DMS 273 (cell line): ENCODE measurements at regions not wholly inside any gene's neighbourhood (a gene's known extent, or its start where the extent isn't known, plus 50 kb on each side); places are given as distances from the start of the nearest gene placed in this dataset.
A peak's percentile ranks its signal among the peaks of the same experiment; 100 is the strongest.

ENCODE experiments used
- DNase-seq: peaks from one replicate; lab custom pipeline; 2025; ENCODE audit not compliant: unreplicated experiment; lab: John Stamatoyannopoulos, UW

- DNase-seq: no peak
These were observed 154.1 kb downstream of the NUP210 start for GRCh38 chr3:13266005-13266404.

- DNase-seq: no peak
These were observed 154.6 kb downstream of the NUP210 start for GRCh38 chr3:13265507-13265906.

- no peak for DNase-seq
These were observed 155.1 kb downstream of the NUP210 start for GRCh38 chr3:13265016-13265415.

- peak; percentile 19 for DNase-seq
These were observed 155.7 kb downstream of the NUP210 start for GRCh38 chr3:13264468-13264795.

GRCh38 chr3:13263770-13264467 lies 156.2 kb downstream of the NUP210 start:
- no peak for DNase-seq

- DNase-seq: no peak
These were observed 157.5 kb downstream of the NUP210 start for GRCh38 chr3:13262493-13263211.

GRCh38 chr3:13261892-13262291 lies 158.2 kb downstream of the NUP210 start:
- no peak for DNase-seq

- DNase-seq: no peak
These were observed 158.9 kb downstream of the NUP210 start for GRCh38 chr3:13261104-13261830.

- DNase-seq: no peak
These were observed 159.6 kb downstream of the NUP210 start for GRCh38 chr3:13260259-13261103.

- no peak for DNase-seq
These were observed 160.3 kb downstream of the NUP210 start for GRCh38 chr3:13259831-13260230.

- DNase-seq: no peak
These were observed 161.1 kb downstream of the NUP210 start for GRCh38 chr3:13258986-13259514.

GRCh38 chr3:13258280-13258679 lies 161.8 kb downstream of the NUP210 start:
- no peak for DNase-seq

- DNase-seq: no peak
These were observed 162.5 kb downstream of the NUP210 start for GRCh38 chr3:13257666-13258065.

GRCh38 chr3:13256845-13257244 lies 163.3 kb downstream of the NUP210 start:
- no peak for DNase-seq

- no peak for DNase-seq
These were observed 165.8 kb downstream of the NUP210 start for GRCh38 chr3:13254028-13254951.

GRCh38 chr3:13253208-13253937 lies 166.7 kb downstream of the NUP210 start:
- DNase-seq: no peak

- no peak for DNase-seq
These were observed 167.9 kb downstream of the NUP210 start for GRCh38 chr3:13252207-13252606.

GRCh38 chr3:13251166-13251903 lies 168.8 kb downstream of the NUP210 start:
- DNase-seq: no peak
